AG09319 (cell line): ENCODE measurements at regions not wholly inside any gene's neighbourhood (a gene's known extent, or its start where the extent isn't known, plus 50 kb on each side); places are given as distances from the start of the nearest gene placed in this dataset.
A peak's percentile ranks its signal among the peaks of the same experiment; 100 is the strongest.

Experiments
- DNase-seq: peaks from one replicate; pipeline ENCODE4 v3.0.0-alpha.2; 2010; ENCODE audit warnings: low read depth; ENCODE audit errors: extremely low read depth
- CTCF ChIP-seq: IDR thresholded peaks from 2 replicates; pipeline ENCODE4 v1.5.1; 2011; ENCODE audit warnings: low read depth, mild to moderate bottlenecking, inconsistent platforms, low read length, moderate library complexity

GRCh38 chr16:76835779-76836300, 355.1 kb upstream of the MON1B start:
- no peak for DNase-seq
- TF ChIP-seq CTCF, result no peak

GRCh38 chr16:76837872-76838271, 353.1 kb upstream of the MON1B start:
- TF ChIP-seq CTCF, result no peak
- DNase-seq, result no peak

GRCh38 chr16:76854234-76854633, 336.8 kb upstream of the MON1B start:
- no peak for DNase-seq
- TF ChIP-seq CTCF, result peak; percentile 49

GRCh38 chr16:76856112-76856511, 334.9 kb upstream of the MON1B start:
- TF ChIP-seq CTCF, result no peak
- DNase-seq, result no peak

- no peak for TF ChIP-seq CTCF
- no peak for DNase-seq
Observed at GRCh38 chr16:76857402-76857801, 333.6 kb upstream of the MON1B start.

- TF ChIP-seq CTCF, result no peak
- DNase-seq, result no peak
Observed at GRCh38 chr16:76862901-76863300, 328.1 kb upstream of the MON1B start.

- TF ChIP-seq CTCF, result no peak
Observed at GRCh38 chr16:76866994-76867393, 324.0 kb upstream of the MON1B start.

More at GRCh38 chr16:76866994-76867393, 324.0 kb upstream of the MON1B start:
- DNase-seq, result no peak
